H1 (cell line): ENCODE measurements at regions not wholly inside any gene's neighbourhood (a gene's known extent, or its start where the extent isn't known, plus 50 kb on each side); places are given as distances from the start of the nearest gene placed in this dataset.
A peak's percentile ranks its signal among the peaks of the same experiment; 100 is the strongest.

Experiments used
- CTCF ChIA-PET: fragments of 300-600 bp; sonication (Branson Sonifier 250); formaldehyde crosslinking; loops from one replicate; lab custom pipeline; 2021; ENCODE audit not compliant: partially characterized antibody; lab: Charles Lee
- POLR2A ChIA-PET: fragments of 300-600 bp; sonication (Branson Sonifier 250); formaldehyde crosslinking; loops from one replicate; lab custom pipeline; 2021; ENCODE audit warnings: inconsistent platforms; ENCODE audit not compliant: partially characterized antibody; lab: Charles Lee
- DNase-seq, 2 experiments: peaks; one replicate each; pipeline versions ENCODE4 v3.0.0 to v3.0.0-alpha.2; 2010 to 2022; ENCODE audit warnings: low spot score in 2 of 2, low read depth in 1 of 2, mixed read lengths in 1 of 2
- FAIRE-seq: peaks from 2 replicates; lab custom pipeline; 2011; peaks lifted over from hg19 to GRCh38; lab: Jason Lieb, UNC
- H2AFZ ChIP-seq: 2 replicates; pipeline ENCODE4 v1.8.1; 2012; ENCODE audit warnings: low read length, inconsistent platforms
- H2AK5ac ChIP-seq: 2 replicates; pipeline ENCODE4 v1.6.1; 2013; ENCODE audit warnings: low read depth, low read length
- H2BK120ac ChIP-seq: replicated peaks from 2 replicates; pipeline ENCODE3; 2013; ENCODE audit warnings: low read depth, low read length, inconsistent platforms
- H2BK12ac ChIP-seq: 2 replicates; pipeline ENCODE4 v1.6.1; 2013; ENCODE audit warnings: low read depth, low read length
- H2BK15ac ChIP-seq: 2 replicates; pipeline ENCODE4 v1.6.1; 2013; ENCODE audit warnings: low read length
- H2BK20ac ChIP-seq: 2 replicates; pipeline ENCODE4 v1.6.1; 2013; ENCODE audit warnings: low read length
- H2BK5ac ChIP-seq: 2 replicates; pipeline ENCODE4 v1.6.1; 2013; ENCODE audit warnings: low read depth, low read length
- H3K14ac ChIP-seq: 2 replicates; pipeline ENCODE4 v1.6.1; 2013; ENCODE audit warnings: inconsistent platforms; ENCODE audit not compliant: insufficient read length
- H3K18ac ChIP-seq: 2 replicates; pipeline ENCODE4 v1.6.1; 2013; ENCODE audit warnings: low read length; ENCODE audit errors: extremely low read depth
- H3K23ac ChIP-seq: 2 replicates; pipeline ENCODE4 v1.6.1; 2013; ENCODE audit warnings: inconsistent platforms; ENCODE audit not compliant: insufficient read length
- H3K23me2 ChIP-seq: 2 replicates; pipeline ENCODE4 v1.6.1; 2013; ENCODE audit warnings: low read depth, low read length
- H3K27ac ChIP-seq: 2 replicates; pipeline ENCODE4 v1.6.1; 2011; ENCODE audit warnings: low read depth, low read length, inconsistent platforms
- H3K27me3 ChIP-seq, 4 experiments: replicated peaks in 1 of 4; 1 replicate in 1 of 4; 2 replicates in 3 of 4; pipeline versions ENCODE4 v1.6.1 to v1.8.1; 2011 to 2013; ENCODE audit warnings: low read length in 3 of 4, mild to moderate bottlenecking in 3 of 4, inconsistent platforms in 2 of 4, mixed read lengths in 2 of 4, moderate library complexity in 1 of 4; ENCODE audit not compliant: control insufficient read depth in 3 of 4, insufficient read depth in 3 of 4; ENCODE audit errors: extremely low read depth in 1 of 4
- H3K36me3 ChIP-seq, 4 experiments: 2 replicates each; pipeline versions ENCODE4 v1.6.1 to v1.8.1; 2011 to 2013; ENCODE audit warnings: mild to moderate bottlenecking in 4 of 4, low read length in 3 of 4, moderate library complexity in 2 of 4, control low read depth in 1 of 4, inconsistent platforms in 1 of 4; ENCODE audit not compliant: insufficient read depth in 4 of 4, control insufficient read depth in 2 of 4
- H3K4ac ChIP-seq: replicated peaks from 2 replicates; pipeline ENCODE3; 2013; ENCODE audit warnings: low read length, low read depth, mixed read lengths, inconsistent platforms; ENCODE audit not compliant: insufficient read length
- H3K4me1 ChIP-seq, 4 experiments: replicated peaks in 1 of 4; 1 replicate in 1 of 4; 2 replicates in 3 of 4; pipeline versions ENCODE4 v1.6.1 to v1.8.1; 2011 to 2013; ENCODE audit warnings: low read length in 3 of 4, inconsistent platforms in 2 of 4, mixed read lengths in 1 of 4; ENCODE audit not compliant: insufficient read depth in 4 of 4, control insufficient read depth in 3 of 4
- H3K4me2 ChIP-seq, 2 experiments: 2 replicates each; pipeline versions ENCODE4 v1.6.1 to v1.8.1; 2011 to 2013; ENCODE audit warnings: low read depth in 2 of 2, low read length in 2 of 2, control low read depth in 1 of 2, inconsistent platforms in 1 of 2, mild to moderate bottlenecking in 1 of 2; ENCODE audit not compliant: insufficient read depth in 1 of 2
- H3K4me3 ChIP-seq, 4 experiments: fragments of 200-600, 300-600 bp in 1 of 4; sonication (generic), shearing (Covaris generic), sonication (Bioruptor Twin) in 1 of 4; 2 replicates each; pipeline versions ENCODE4 v1.5.1 to v1.8.1; 2011 to 2016; ENCODE audit warnings: low read length in 4 of 4, low read depth in 3 of 4, control low read depth in 2 of 4, inconsistent platforms in 2 of 4, mild to moderate bottlenecking in 2 of 4, mixed read lengths in 1 of 4, moderate library complexity in 1 of 4; ENCODE audit not compliant: insufficient read depth in 2 of 4; ENCODE audit errors: extremely low read depth in 1 of 4
- H3K56ac ChIP-seq: replicated peaks from 2 replicates; pipeline ENCODE3; 2013; ENCODE audit warnings: low read depth, mild to moderate bottlenecking, mixed read lengths, low read length, inconsistent platforms; ENCODE audit not compliant: insufficient read length
- H3K79me1 ChIP-seq: 2 replicates; pipeline ENCODE4 v1.6.1; 2013; ENCODE audit warnings: low read depth, low read length, control low read depth
- H3K79me2 ChIP-seq, 2 experiments: 2 replicates each; pipeline versions ENCODE4 v1.6.1 to v1.8.1; 2012 to 2013; ENCODE audit warnings: low read length in 2 of 2, mild to moderate bottlenecking in 2 of 2, inconsistent platforms in 1 of 2; ENCODE audit not compliant: insufficient read depth in 2 of 2, control insufficient read depth in 1 of 2
- H3K9ac ChIP-seq, 4 experiments: replicated peaks in 1 of 4; 1 replicate in 1 of 4; 2 replicates in 3 of 4; pipeline versions ENCODE4 v1.6.1 to v1.8.1; 2011 to 2013; ENCODE audit warnings: low read depth in 3 of 4, low read length in 3 of 4, control low read depth in 2 of 4, mild to moderate bottlenecking in 2 of 4, moderate library complexity in 2 of 4, inconsistent platforms in 1 of 4; ENCODE audit errors: extremely low read depth in 1 of 4
- H3K9me3 ChIP-seq, 2 experiments: 2 replicates each; pipeline versions ENCODE4 v1.6.1 to v1.8.1; 2012 to 2013; ENCODE audit warnings: mild to moderate bottlenecking in 2 of 2, moderate library complexity in 2 of 2, control low read depth in 1 of 2, inconsistent platforms in 1 of 2, low read depth in 1 of 2, low read length in 1 of 2, mixed read lengths in 1 of 2; ENCODE audit not compliant: insufficient read depth in 2 of 2
- H4K20me1 ChIP-seq, 2 experiments: replicated peaks in 1 of 2; 2 replicates each; pipeline versions ENCODE3 to v1.8.1; 2011 to 2013; ENCODE audit warnings: inconsistent platforms in 2 of 2, low read length in 2 of 2, mild to moderate bottlenecking in 1 of 2; ENCODE audit not compliant: insufficient read depth in 2 of 2, control insufficient read depth in 1 of 2
- H4K5ac ChIP-seq: 2 replicates; pipeline ENCODE4 v1.6.1; 2013; ENCODE audit warnings: low read length, low read depth, mixed read lengths, inconsistent platforms; ENCODE audit not compliant: insufficient read length
- H4K8ac ChIP-seq: 2 replicates; pipeline ENCODE4 v1.8.0; 2013; ENCODE audit warnings: mild to moderate bottlenecking, moderate library complexity, low read length, inconsistent platforms; ENCODE audit not compliant: insufficient read depth; ENCODE audit errors: extremely low read depth
- H4K91ac ChIP-seq: replicated peaks from 2 replicates; pipeline ENCODE3; 2013; ENCODE audit warnings: low read length, mixed read lengths, inconsistent platforms; ENCODE audit not compliant: insufficient read length
- BACH1 ChIP-seq: IDR thresholded peaks from 2 replicates; pipeline ENCODE4 v1.6.1; 2012; ENCODE audit warnings: low read length, improper control_type of control experiment
- BCL11A ChIP-seq, 2 experiments: IDR thresholded peaks; one replicate each; pipeline ENCODE4 v1.6.1; 2011; ENCODE audit warnings: low read depth in 2 of 2, low read length in 2 of 2, mild to moderate bottlenecking in 2 of 2
- CEBPB ChIP-seq: IDR thresholded peaks from 2 replicates; pipeline ENCODE4 v1.6.1; 2012; ENCODE audit warnings: low read depth, low read length
- EGR1 ChIP-seq: IDR thresholded peaks from 2 replicates; pipeline ENCODE4 v1.6.1; 2011; ENCODE audit warnings: low read depth, low read length, borderline replicate concordance
- HDAC2 ChIP-seq, 2 experiments: fragments of 300-600 bp in 1 of 2; sonication (generic) in 1 of 2; IDR thresholded peaks; 2 replicates each; pipeline ENCODE4 v1.6.1; 2011 to 2012; ENCODE audit warnings: low read depth in 2 of 2, low read length in 2 of 2, mild to moderate bottlenecking in 2 of 2, moderate library complexity in 2 of 2, borderline replicate concordance in 1 of 2, inconsistent platforms in 1 of 2
- JUND ChIP-seq: IDR thresholded peaks from 2 replicates; pipeline ENCODE4 v1.6.1; 2011; ENCODE audit warnings: mild to moderate bottlenecking, improper control_type of control experiment, low read length
- NRF1 ChIP-seq: IDR thresholded peaks from 2 replicates; pipeline ENCODE4 v1.6.1; 2011; ENCODE audit warnings: mild to moderate bottlenecking, low read depth, low read length, improper control_type of control experiment
- RBBP5 ChIP-seq: IDR thresholded peaks from 2 replicates; pipeline ENCODE4 v1.7.1; 2012; ENCODE audit warnings: low read depth, mild to moderate bottlenecking, inconsistent platforms, low read length, moderate library complexity, borderline replicate concordance
- SP4 ChIP-seq: IDR thresholded peaks from 2 replicates; pipeline ENCODE4 v1.6.1; 2012; ENCODE audit warnings: low read length, inconsistent platforms
- SUZ12 ChIP-seq: fragments of 200-600 bp; sonication (generic); IDR thresholded peaks from 2 replicates; pipeline ENCODE4 v1.6.1; 2012; ENCODE audit warnings: mild to moderate bottlenecking, inconsistent platforms, low read length, moderate library complexity, mixed read lengths
- TBP ChIP-seq: IDR thresholded peaks from 2 replicates; pipeline ENCODE4 v1.6.1; 2011; ENCODE audit warnings: low read depth, low read length, improper control_type of control experiment
- WGBS, 2 experiments: shearing (Covaris generic) in 1 of 2; methylation state at CpG; one replicate each; pipeline versions ENCODE4 v1.1.6 to v1.1.7; 2013 to 2015; ENCODE audit warnings: low lambda C conversion rate in 2 of 2, mixed read lengths in 2 of 2, inconsistent platforms in 1 of 2, low coverage in 1 of 2, missing lambda C conversion rate in 1 of 2; ENCODE audit not compliant: insufficient replicate concordance in 2 of 2, insufficient coverage in 1 of 2, insufficient read length in 1 of 2; ENCODE audit errors: extremely low coverage in 1 of 2, missing lambda C conversion rate in 1 of 2; 5-methylcytosine and 5-hydroxymethylcytosine counted together
- TF ChIP-seq, protein P1 (sequence below): IDR thresholded peaks from 2 replicates; pipeline ENCODE4 v1.6.1; 2012; ENCODE audit warnings: inconsistent platforms
- TF ChIP-seq, protein P2 (sequence below): IDR thresholded peaks from 2 replicates; pipeline ENCODE4 v1.6.1; 2012; ENCODE audit warnings: inconsistent platforms

- TF ChIP-seq, protein P1, sequence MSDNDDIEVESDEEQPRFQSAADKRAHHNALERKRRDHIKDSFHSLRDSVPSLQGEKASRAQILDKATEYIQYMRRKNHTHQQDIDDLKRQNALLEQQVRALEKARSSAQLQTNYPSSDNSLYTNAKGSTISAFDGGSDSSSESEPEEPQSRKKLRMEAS = peak; percentile 94
- TF ChIP-seq SP4 = no peak
- no peak for TF ChIP-seq JUND
- no peak for TF ChIP-seq BCL11A (IDR thresholded peaks at IDR 0.05; ENCODE audit: low read depth in 2 of 2, low read length in 2 of 2)
- TF ChIP-seq CEBPB = no peak
- no peak for TF ChIP-seq SUZ12
- no peak for TF ChIP-seq RBBP5
- TF ChIP-seq, protein P2, sequence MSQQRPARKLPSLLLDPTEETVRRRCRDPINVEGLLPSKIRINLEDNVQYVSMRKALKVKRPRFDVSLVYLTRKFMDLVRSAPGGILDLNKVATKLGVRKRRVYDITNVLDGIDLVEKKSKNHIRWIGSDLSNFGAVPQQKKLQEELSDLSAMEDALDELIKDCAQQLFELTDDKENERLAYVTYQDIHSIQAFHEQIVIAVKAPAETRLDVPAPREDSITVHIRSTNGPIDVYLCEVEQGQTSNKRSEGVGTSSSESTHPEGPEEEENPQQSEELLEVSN = peak; percentile 93
- TF ChIP-seq EGR1 = no peak
- no peak for TF ChIP-seq NRF1
- TF ChIP-seq BACH1 = no peak
- TF ChIP-seq TBP = no peak
- 0 out of 4 replicates have a peak, but pooled peaks of 1 of the 2 experiments have one; percentile 41 for TF ChIP-seq HDAC2 (IDR thresholded peaks at IDR 0.05; ENCODE audit: borderline replicate concordance in 1 of 2, low read depth in 2 of 2, low read length in 2 of 2)
- peak overlapping the region; percentile 38; the same call in 1 of the 2 replicates for H2AFZ ChIP-seq
- peak overlapping the region; percentile 36 for H4K91ac ChIP-seq
- H2AK5ac ChIP-seq = no peak overlapping the region
- peak overlapping the region; percentile 1 to 24; a peak in 1 of 4 replicates for H3K4me2 ChIP-seq
- H3K36me3 ChIP-seq = no peaks in the 10 kb centered on the region
- H3K23ac ChIP-seq = no peak overlapping the region
- POLR2A ChIA-PET = interaction anchor here (1.6 to 4.3 kb wide), 6 partner anchors 9 to 45 kb away, joined by 4 to 25 read pairs (median 14); no protein-coding TSS in a partner anchor
- no peak for DNase-seq
- no peaks in the 10 kb centered on the region for H3K27me3 ChIP-seq
- no peaks in the 10 kb centered on the region for H3K9me3 ChIP-seq
- CTCF ChIA-PET = interaction anchor here (1.4 to 4.8 kb wide), 2 partner anchors 8 to 63 kb away, joined by 4 to 52 read pairs; no protein-coding TSS in a partner anchor
- H3K79me1 ChIP-seq = no peaks in the 10 kb centered on the region
- no peak overlapping the region for H3K56ac ChIP-seq
- H3K4me3 ChIP-seq = no peak overlapping the region
- H3K23me2 ChIP-seq = no peaks in the 10 kb centered on the region
- H4K8ac ChIP-seq = no peak overlapping the region
- 49% methylated on average over 5 of the region's 5 CpGs; no CpG with 5 or more reads in 1 of the 2 experiments for WGBS, 2 experiments
- peak overlapping the region; percentile 21; the same call in 1 of the 2 replicates for H2BK5ac ChIP-seq
- H3K18ac ChIP-seq = no peak overlapping the region; the same call in 1 of the 2 replicates
- peak overlapping the region; percentile 6 for H3K4ac ChIP-seq
- peak overlapping the region; percentile 21 for H2BK120ac ChIP-seq
- H3K4me1 ChIP-seq = peaks cover 0 to 12% (median 9%) of the 10 kb centered on the region in 4 experiments
- peak overlapping the region; percentile 20; the same call in 1 of the 2 replicates for H2BK12ac ChIP-seq
- no peak overlapping the region for H3K14ac ChIP-seq
- FAIRE-seq = peak; percentile 93
- H2BK15ac ChIP-seq = no peak overlapping the region
- no peak overlapping the region for H3K27ac ChIP-seq
- H3K9ac ChIP-seq = no peak overlapping the region
- no peak overlapping the region for H4K5ac ChIP-seq
- peaks cover 0 to 3% of the 10 kb centered on the region in 2 experiments; a peak in 1 of 4 replicates for H3K79me2 ChIP-seq
- H2BK20ac ChIP-seq = peak overlapping the region; percentile 29; the same call in 1 of the 2 replicates
- no peaks in the 10 kb centered on the region for H4K20me1 ChIP-seq
Measured at GRCh38 chr4:87910795-87911194, 64.7 kb upstream of the SPP1 start.
